22Rv1 (cell line): ENCODE measurements at regions not wholly inside any gene's neighbourhood (a gene's known extent, or its start where the extent isn't known, plus 50 kb on each side); places are given as distances from the start of the nearest gene placed in this dataset.

ENCODE experiments used
- H3K27ac ChIP-seq: fragments of 450-650 bp; 2 replicates; pipeline ENCODE4 v1.5.1; 2017
- ZFX ChIP-seq: fragments of 450-650 bp; IDR thresholded peaks from 2 replicates; pipeline ENCODE4 v1.6.1; 2017; ENCODE audit warnings: antibody characterized with exemption, borderline replicate concordance
- TF ChIP-seq, protein P1 (sequence below): fragments of 450-650 bp; IDR thresholded peaks from 2 replicates; pipeline ENCODE4 v1.5.1; 2017; ENCODE audit warnings: mild to moderate bottlenecking

DNA sequence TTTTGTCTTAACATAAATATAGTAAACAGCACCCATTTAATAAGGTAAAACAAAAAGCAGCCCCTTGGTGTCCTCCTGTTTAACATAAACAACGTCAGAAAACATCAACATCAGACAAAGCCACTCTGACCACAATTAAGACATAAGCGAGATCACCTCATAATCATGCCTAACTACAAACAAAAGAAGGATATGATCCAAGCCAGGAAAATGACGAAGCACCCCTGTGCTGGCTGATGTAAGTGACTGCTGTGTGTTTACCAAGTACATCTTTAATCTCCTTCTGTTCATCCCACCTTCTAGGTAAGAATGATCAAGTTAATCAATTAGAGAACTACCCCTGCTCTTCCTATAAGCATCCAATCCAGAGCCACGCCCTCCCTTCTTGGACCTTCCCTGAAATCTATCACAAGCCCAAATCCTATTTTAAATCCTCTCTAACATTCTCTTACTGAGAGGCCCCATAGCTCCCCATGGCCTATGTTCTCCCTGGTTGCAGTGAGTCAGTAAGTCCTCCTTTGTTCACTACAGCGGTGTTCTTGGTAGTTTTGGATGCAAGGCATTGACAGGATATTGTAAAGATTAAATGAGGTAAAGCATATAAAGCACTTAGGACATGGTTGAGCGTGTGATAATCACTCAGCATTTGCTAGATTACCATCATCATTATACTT lies 424.2 kb downstream of the TSN start:
- no peak overlapping the region for H3K27ac ChIP-seq
- no peak for TF ChIP-seq ZFX
- TF ChIP-seq, protein P1, sequence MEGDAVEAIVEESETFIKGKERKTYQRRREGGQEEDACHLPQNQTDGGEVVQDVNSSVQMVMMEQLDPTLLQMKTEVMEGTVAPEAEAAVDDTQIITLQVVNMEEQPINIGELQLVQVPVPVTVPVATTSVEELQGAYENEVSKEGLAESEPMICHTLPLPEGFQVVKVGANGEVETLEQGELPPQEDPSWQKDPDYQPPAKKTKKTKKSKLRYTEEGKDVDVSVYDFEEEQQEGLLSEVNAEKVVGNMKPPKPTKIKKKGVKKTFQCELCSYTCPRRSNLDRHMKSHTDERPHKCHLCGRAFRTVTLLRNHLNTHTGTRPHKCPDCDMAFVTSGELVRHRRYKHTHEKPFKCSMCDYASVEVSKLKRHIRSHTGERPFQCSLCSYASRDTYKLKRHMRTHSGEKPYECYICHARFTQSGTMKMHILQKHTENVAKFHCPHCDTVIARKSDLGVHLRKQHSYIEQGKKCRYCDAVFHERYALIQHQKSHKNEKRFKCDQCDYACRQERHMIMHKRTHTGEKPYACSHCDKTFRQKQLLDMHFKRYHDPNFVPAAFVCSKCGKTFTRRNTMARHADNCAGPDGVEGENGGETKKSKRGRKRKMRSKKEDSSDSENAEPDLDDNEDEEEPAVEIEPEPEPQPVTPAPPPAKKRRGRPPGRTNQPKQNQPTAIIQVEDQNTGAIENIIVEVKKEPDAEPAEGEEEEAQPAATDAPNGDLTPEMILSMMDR = no peak

DNA sequence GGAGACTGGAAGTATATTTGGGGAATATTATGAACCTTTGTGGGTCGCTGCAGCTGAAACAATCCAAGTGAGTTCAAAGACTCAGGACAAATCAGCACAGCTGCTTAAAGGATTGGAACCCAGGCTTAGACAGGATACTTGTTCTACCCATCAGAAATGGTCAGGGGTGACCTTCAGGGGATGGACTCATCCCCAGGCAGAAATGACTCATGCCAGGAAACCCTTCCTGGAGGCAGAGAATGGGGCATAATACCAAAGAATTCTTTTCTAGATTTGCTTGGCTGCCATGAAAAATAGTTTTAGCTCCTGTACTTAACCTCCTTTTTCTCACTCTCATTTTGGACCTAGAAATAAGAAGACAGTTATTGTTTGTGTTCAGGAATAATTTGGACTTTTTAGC lies 425.5 kb downstream of the TSN start:
- no peak for TF ChIP-seq ZFX
- TF ChIP-seq, protein P1 = no peak
- H3K27ac ChIP-seq = no peak overlapping the region

DNA sequence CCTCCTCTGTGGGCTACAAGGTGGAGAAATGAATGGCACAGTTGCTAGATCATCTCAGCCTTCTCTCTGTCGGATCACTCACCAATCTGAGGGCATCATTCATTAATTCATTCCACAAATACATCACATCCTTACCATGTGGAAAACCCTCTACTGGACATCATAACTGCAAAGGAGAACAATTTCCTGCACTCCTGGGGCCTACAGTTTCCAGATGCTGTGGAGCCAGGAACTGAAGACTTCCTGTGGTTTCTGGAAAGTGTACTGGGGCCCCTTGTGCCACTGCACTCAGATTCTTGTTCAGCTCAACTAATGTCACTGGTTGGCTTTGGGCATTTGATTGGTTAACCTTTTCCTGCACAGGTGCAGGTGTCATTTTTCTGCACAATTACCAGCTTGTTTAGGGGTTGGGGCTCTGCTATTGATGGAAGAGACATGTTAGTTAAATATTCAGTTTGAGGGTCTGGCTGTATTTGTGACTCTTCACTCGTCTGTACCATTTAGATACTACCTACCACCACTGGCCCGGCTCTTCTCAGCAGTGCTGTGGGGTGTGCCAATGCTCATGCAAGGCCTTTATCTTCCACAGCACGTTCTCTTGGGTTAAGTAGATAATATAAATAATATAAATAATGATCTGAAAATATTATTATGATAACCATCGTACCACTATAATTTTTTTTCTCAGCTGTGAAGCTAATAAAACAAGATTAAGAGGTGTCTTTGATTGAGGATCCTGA lies 427.3 kb downstream of the TSN start:
- H3K27ac ChIP-seq = no peak overlapping the region
- TF ChIP-seq ZFX = no peak
- TF ChIP-seq, protein P1 = no peak

DNA sequence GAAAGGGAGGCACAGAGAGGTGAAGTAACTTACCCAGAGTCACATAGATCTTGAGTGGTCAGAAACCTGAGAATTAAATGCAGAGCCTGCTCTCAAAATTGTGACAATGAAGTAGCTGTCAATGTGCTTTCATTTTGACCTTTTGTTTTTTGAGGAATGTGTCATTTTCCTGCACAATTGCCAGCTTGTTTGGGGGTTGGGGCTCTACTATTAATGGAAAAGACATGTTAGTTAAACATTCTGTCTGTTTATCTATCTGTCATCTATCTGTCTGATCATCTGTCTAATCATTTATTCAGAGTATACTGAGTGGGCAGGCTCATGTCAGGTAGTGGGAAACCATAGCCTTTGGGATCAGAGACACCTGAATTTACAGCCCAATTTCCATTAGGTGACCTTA lies 428.4 kb downstream of the TSN start:
- TF ChIP-seq, protein P1 = no peak
- TF ChIP-seq ZFX = no peak
- no peak overlapping the region for H3K27ac ChIP-seq

DNA sequence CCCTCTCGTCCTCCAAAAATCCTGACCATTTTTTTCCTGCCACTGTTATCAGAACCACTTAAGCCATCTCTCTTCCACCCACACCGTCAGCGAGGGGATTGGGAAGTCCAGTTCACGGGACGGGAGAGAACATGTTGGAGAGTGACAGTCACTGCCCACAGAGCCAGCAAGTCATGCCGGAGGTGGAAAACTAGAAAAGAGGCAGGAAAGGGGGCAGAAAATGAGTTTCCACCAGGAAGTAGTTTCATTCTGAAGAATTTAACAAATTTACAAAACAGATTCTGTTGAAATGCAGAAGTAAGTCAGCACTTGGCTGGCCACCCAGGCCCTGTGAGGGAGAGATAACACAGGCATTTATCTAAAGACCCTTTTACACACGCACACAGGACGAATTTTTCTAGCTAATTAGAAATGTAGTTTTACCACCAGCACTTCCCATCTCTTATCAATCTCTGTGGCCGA lies 431.3 kb downstream of the TSN start:
- TF ChIP-seq, protein P1 = no peak
- TF ChIP-seq ZFX = no peak
- no peak overlapping the region for H3K27ac ChIP-seq

DNA sequence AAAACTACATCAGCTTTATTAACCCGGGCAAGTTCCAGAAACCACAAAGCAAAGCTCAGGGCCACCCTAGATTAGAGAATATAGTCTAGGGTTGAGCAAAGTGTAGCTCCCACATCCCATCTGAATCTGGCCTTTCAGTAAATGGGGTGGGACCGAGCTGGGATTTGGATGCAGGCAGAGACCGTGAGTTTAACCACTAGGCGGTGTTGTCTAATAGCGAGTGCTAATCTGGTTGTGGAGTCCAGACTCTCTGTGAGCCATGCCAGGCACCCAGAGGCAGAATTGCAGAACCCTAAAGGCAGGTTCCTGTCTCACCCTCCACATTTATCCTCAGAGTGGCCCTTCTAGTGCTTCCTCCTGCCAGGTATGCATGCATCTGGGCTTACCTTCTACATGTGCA lies 435.9 kb downstream of the TSN start:
- no peak for TF ChIP-seq ZFX
- TF ChIP-seq, protein P1 = peak; percentile 37
- no peak overlapping the region for H3K27ac ChIP-seq

DNA sequence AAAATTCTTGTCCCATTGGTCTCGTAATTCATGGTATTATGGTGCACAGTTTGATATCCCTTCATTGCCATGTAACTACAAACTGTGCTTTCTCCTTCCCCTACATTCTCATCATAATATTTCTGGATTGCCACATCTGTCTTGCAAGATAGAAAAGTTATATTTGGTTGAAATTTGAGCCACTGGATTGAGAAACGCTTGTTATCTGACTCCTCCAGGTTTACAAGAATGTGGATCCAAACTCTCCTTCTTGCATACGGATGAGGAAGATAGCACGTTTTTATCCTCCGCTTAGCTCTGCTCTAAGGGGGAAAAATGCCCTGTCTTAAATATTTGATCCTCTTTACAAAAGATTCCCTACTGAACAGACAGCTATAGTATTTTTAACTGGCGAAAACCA lies 438.2 kb downstream of the TSN start:
- TF ChIP-seq, protein P1 = no peak
- H3K27ac ChIP-seq = no peak overlapping the region
